Nephron progenitor cell (in vitro differentiated cells): ENCODE measurements at regions not wholly inside any gene's neighbourhood (a gene's known extent, or its start where the extent isn't known, plus 50 kb on each side); places are given as distances from the start of the nearest gene placed in this dataset.

Source experiments
- DNase-seq: peaks from one replicate; pipeline ENCODE4 v3.0.0; 2021
- H3K27ac Mint-ChIP-seq: 2 replicates; pipeline ENCODE4 v1.8.0; 2021; ENCODE audit warnings: mild to moderate bottlenecking, moderate library complexity, mixed read lengths
- H3K27me3 Mint-ChIP-seq: 2 replicates; pipeline ENCODE4 v1.8.0; 2021; ENCODE audit warnings: mild to moderate bottlenecking, low read depth, mixed read lengths; ENCODE audit not compliant: poor library complexity
- H3K36me3 Mint-ChIP-seq: 2 replicates; pipeline ENCODE4 v1.8.0; 2021; ENCODE audit warnings: low read depth, mixed read lengths
- H3K4me1 Mint-ChIP-seq: 2 replicates; pipeline ENCODE4 v1.8.0; 2021; ENCODE audit warnings: mixed read lengths
- H3K4me3 Mint-ChIP-seq: 2 replicates; pipeline ENCODE4 v1.8.0; 2021; ENCODE audit warnings: mild to moderate bottlenecking, moderate library complexity, mixed read lengths
- H3K9me3 Mint-ChIP-seq: 2 replicates; pipeline ENCODE4 v1.8.0; 2021; ENCODE audit warnings: mild to moderate bottlenecking, moderate library complexity, mixed read lengths
- CTCF ChIP-seq: fragments of 200-600 bp; sonication (generic); IDR thresholded peaks from 2 replicates; pipeline ENCODE4 v1.5.0; 2021; ENCODE audit warnings: antibody characterized with exemption

- Mint-ChIP-seq H3K4me1 (no peaks in the 10 kb centered on the region), H3K9me3 (no peaks in the 10 kb centered on the region), H3K27me3 (peaks cover 16% of the 10 kb centered on the region)
These were observed 209.6 kb upstream of the LARGE1 start for GRCh38 chr22:34129691-34130486.

GRCh38 chr22:34135749-34136148 is 215.5 kb upstream of the LARGE1 start:
- no peak for DNase-seq
- no peak overlapping the region for H3K4me3 Mint-ChIP-seq
- H3K9me3 Mint-ChIP-seq, result no peaks in the 10 kb centered on the region
- H3K36me3 Mint-ChIP-seq, result no peaks in the 10 kb centered on the region
- no peak overlapping the region for H3K27ac Mint-ChIP-seq
- no peaks in the 10 kb centered on the region for H3K4me1 Mint-ChIP-seq
- peaks cover 5% of the 10 kb centered on the region for H3K27me3 Mint-ChIP-seq
- TF ChIP-seq CTCF, result no peak

More at GRCh38 chr22:34129691-34130486, 209.6 kb upstream of the LARGE1 start:
- TF ChIP-seq CTCF, result no peak
- Mint-ChIP-seq H3K36me3 (no peaks in the 10 kb centered on the region), H3K27ac (no peak overlapping the region), H3K4me3 (no peak overlapping the region)
- DNase-seq, result no peak

GRCh38 chr22:34150023-34150422 is 229.7 kb upstream of the LARGE1 start:
- Mint-ChIP-seq H3K9me3 (peaks cover 20% of the 10 kb centered on the region), H3K27ac (no peak overlapping the region), H3K4me1 (no peaks in the 10 kb centered on the region), H3K27me3 (peaks cover 4% of the 10 kb centered on the region), H3K36me3 (no peaks in the 10 kb centered on the region), H3K4me3 (no peak overlapping the region)
- no peak for TF ChIP-seq CTCF
- no peak for DNase-seq

GRCh38 chr22:34159491-34159890 is 239.2 kb upstream of the LARGE1 start:
- no peaks in the 10 kb centered on the region for H3K9me3 Mint-ChIP-seq
- TF ChIP-seq CTCF, result no peak
- no peak overlapping the region for H3K27ac Mint-ChIP-seq
- H3K36me3 Mint-ChIP-seq, result no peaks in the 10 kb centered on the region
- H3K27me3 Mint-ChIP-seq, result peaks cover 13% of the 10 kb centered on the region
- no peak overlapping the region for H3K4me3 Mint-ChIP-seq
- DNase-seq, result no peak
- peaks cover 16% of the 10 kb centered on the region for H3K4me1 Mint-ChIP-seq

- Mint-ChIP-seq H3K4me1 (peaks cover 16% of the 10 kb centered on the region), H3K4me3 (no peak overlapping the region), H3K36me3 (no peaks in the 10 kb centered on the region), H3K9me3 (no peaks in the 10 kb centered on the region), H3K27me3 (peaks cover 19% of the 10 kb centered on the region), H3K27ac (no peak overlapping the region)
- DNase-seq, result no peak
- no peak for TF ChIP-seq CTCF
These were observed 240.0 kb upstream of the LARGE1 start for GRCh38 chr22:34160141-34160783.
